HG03175 (cell line): ENCODE measurements at regions not wholly inside any gene's neighbourhood (a gene's known extent, or its start where the extent isn't known, plus 50 kb on each side); places are given as distances from the start of the nearest gene placed in this dataset.
A peak's percentile ranks its signal among the peaks of the same experiment; 100 is the strongest.
"Not testable (repeated sequence)": the region's sequence is repeated elsewhere in the genome, so short reads cannot be mapped to it uniquely, and the experiment has no call there.

Experiments used
- ATAC-seq: cut with Tn5 transposase; IDR thresholded peaks from one replicate; pipeline ENCODE4 v1.9.1; 2021; ENCODE audit warnings: mild to moderate bottlenecking, moderate library complexity; ENCODE audit not compliant: unreplicated experiment

DNA sequence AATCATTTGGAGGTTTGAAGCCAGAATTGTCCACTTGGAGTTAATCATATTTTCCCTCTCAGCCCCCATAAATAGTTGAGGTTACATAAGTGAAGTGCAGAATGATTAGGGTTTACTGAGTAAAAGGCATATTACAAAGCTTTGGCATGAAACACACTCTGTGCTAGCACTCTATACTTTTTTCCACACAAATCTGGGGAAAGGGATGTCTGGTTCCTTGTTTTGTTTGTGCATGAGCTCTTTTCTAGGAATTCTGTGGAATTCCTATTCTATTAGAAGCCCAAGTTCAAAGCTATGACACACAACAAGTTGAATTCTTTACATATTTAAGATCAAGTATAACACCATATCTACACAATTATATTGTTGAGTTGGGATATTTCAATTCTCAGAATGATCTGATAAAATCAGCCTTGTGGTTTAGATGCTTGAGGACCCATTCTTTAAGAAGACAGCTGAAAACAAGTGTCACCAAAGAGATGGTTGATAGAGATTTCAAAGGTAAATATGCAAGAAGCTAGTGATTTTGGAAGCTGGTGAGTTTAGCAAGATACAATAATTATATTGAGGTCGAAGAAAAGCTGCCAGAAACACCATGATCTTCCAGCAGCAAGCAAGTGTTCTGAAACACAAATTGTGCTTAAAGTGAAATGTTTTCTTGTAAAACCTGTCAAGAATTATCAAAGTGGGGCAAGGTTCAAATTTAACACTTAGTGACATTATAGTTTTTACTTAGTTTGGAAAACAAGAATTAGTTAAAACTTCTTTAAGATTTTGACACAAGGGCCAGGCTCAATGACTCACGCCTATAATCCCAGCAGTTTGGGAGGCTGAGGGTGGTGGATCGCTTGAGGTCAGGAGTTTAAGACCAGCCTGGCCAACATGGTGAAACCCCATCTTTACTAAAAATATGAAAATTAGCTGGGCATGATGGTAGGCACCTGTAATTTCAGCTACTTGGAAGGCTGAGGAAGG is 122.6 kb downstream of the INHBA start:
- no peak for ATAC-seq

GRCh38 chr7:41578700-41579099 is 124.2 kb downstream of the INHBA start:
- no peak for ATAC-seq

- no peak for ATAC-seq
These were observed 126.7 kb downstream of the INHBA start for GRCh38 chr7:41576166-41576565.

DNA sequence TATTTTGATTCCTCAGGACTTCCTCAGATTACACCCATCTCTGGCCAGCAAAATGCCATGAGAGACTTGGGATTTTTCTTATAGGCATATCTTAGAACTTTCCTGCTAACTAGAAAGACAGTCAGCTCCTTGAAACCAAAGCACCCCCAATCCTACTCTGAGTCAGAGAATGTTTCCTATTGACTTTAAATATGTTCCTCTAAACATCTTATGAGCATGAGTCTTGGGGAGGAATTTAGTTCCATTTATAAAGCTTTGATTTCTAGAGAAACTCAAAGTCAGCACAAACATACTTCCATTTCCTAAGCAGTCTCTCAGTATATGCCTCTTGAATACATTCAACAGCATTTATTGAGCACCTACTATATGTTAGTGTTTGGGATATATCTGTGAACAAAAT is 128.5 kb downstream of the INHBA start:
- no peak for ATAC-seq

DNA sequence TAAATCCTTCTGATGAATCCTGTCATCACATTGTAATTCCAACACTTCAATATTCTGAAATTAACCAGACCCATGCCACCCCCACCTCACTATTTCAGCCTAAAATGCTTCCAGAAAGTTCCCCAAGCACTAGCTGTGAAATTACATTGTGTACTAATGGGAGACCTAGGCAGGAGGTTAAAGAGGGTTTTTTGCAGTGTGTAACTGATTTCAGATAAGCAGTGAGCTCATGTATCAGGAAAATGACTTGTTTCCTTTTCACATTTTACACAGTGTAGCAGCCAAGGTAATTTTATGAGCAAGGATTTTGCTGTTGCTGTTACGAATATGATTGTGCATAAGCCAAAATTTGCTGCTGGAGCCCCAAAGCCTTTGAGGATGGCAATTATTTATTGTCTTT is 129.0 kb downstream of the INHBA start:
- no peak for ATAC-seq

DNA sequence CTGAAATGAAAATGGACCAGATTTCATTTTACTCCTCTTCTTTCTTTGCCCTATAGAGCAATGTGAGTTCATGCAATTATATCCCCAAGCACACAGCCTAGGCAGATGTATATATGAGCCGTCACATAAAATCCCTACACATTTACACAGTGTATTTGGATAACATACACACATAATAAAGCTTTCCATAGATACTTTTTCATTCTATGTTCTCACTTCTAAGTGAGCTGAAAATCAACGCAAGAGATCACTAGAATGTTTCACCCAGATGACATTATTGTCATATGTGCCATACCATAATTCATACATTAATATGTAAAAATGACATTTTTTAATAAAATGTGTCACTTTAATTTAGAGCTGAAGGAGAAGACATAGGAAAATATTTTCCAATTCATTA is 129.4 kb downstream of the INHBA start:
- ATAC-seq: no peak

GRCh38 chr7:41573015-41573414 is 129.9 kb downstream of the INHBA start:
- ATAC-seq: no peak

DNA sequence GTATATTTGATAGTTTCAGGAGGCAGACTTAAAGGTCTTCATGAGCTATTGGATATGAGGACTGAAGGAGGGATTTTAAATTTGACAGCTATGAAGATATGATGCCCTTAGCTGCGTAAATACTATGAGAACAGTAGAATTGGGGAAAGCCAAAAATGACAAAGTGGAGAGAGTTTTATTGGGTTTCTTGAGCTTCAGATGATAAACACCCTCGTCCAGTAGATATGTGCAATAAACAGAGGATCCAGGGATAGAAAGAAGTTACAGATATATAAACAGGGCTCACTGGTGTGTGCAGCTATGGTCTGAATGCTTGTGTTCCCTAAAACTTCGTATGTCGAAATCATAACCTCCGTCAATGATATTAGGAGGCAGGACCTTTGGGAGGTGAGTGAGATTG is 131.3 kb downstream of the INHBA start:
- no peak for ATAC-seq

- no peak for ATAC-seq
These were observed 132.1 kb downstream of the INHBA start for GRCh38 chr7:41570766-41571165.

- peak; percentile 78 for ATAC-seq
These were observed 134.8 kb downstream of the INHBA start for GRCh38 chr7:41568135-41568534.

GRCh38 chr7:41567731-41568114 is 135.2 kb downstream of the INHBA start:
- no peak for ATAC-seq

DNA sequence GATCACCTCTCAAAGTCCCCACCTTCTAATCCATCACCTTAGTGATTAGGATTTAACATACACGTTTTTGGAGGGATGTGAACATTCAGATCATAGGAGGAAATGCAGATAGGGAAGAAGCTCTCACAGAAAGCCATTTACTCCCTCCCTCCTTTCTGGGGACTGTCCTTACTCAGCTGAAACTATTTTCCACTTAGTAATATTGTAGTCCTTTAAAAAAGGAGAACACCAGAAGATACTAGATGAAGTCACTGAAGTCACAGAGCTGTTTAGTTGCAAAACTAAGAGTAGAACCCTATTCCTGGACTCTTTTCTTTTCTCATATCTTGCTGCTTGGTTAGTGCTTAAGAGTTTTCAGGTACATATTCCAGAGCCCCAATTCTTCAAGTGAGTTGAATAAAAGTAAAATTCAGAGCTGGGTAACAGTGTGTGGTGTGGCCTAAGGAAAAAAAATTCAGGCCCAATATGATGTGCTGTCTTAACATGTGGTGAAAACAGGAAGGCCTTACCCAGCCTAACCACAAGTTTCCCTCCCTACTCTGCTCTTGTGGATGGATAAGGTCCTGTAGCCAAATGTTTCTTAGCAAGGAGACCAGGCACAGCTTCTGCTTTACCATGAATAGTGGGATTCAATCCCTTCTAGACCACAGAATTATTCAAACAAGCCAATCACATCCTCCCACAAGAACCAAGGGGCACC is 135.7 kb downstream of the INHBA start:
- no peak for ATAC-seq

GRCh38 chr7:41566581-41566980 is 136.3 kb downstream of the INHBA start:
- no peak for ATAC-seq

DNA sequence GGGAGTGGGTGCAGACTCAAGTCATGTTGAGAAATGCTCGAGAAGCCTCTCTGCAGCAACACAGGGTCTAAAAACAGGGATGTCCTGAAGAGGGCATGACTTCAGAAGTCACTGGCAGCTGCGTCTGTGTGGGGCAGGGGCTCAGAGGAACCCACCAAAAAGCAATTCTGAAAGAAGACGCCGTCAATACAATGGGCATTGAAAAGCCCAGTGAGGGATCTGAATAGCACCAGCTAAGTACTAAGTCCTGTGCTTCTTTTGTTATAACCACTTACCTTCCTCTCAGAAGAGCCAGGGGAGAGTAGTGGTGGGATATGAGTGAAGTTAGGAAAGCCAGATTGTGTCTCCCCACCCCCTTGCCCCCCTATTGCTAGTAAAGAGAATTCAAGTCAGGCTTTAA is 137.2 kb downstream of the INHBA start:
- ATAC-seq: no peak

- ATAC-seq: no peak
These were observed 143.5 kb downstream of the INHBA start for GRCh38 chr7:41559426-41559825.

DNA sequence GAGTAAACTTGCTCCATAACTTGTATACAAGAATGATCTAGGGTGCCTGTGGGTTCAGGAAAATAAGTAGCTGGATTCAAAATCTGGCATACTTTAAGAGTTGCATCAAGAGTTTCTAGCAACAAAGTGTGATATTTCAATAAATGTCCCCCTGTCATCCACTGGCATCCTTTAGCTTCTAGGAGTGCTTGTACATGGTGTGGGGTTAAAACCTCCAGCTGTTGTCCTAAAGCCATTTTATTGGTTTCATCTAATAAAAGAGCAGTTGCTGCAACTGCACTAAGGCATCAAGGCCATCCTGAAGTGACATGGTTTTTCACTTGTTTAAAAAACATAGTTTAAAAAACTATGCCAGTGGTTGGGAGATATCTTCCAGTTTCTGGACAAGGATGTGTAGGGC is 148.4 kb downstream of the INHBA start:
- ATAC-seq: no peak

- not testable (repeated sequence) for ATAC-seq
These were observed 152.8 kb downstream of the INHBA start for GRCh38 chr7:41550046-41550445.

DNA sequence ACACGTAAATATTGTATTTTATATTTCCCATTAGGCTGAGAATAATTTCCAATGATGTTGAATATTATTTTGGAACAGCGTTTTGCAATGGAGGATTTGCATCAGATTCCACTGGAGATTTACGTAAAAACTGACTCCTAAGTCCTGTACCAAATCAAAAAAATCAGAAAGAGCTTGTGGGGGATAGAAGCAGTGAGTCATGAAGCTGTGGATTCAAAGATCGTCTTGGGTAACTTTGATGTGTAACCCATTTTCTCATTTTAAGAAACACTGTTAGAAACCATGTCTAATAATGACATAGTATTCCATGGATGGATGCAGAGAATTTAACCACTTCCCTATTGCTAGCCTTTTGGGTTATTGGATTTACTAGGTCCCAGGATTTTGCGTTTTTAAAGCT is 158.6 kb downstream of the INHBA start:
- ATAC-seq: no peak

- no peak for ATAC-seq
These were observed 162.3 kb downstream of the INHBA start for GRCh38 chr7:41540601-41541000.

DNA sequence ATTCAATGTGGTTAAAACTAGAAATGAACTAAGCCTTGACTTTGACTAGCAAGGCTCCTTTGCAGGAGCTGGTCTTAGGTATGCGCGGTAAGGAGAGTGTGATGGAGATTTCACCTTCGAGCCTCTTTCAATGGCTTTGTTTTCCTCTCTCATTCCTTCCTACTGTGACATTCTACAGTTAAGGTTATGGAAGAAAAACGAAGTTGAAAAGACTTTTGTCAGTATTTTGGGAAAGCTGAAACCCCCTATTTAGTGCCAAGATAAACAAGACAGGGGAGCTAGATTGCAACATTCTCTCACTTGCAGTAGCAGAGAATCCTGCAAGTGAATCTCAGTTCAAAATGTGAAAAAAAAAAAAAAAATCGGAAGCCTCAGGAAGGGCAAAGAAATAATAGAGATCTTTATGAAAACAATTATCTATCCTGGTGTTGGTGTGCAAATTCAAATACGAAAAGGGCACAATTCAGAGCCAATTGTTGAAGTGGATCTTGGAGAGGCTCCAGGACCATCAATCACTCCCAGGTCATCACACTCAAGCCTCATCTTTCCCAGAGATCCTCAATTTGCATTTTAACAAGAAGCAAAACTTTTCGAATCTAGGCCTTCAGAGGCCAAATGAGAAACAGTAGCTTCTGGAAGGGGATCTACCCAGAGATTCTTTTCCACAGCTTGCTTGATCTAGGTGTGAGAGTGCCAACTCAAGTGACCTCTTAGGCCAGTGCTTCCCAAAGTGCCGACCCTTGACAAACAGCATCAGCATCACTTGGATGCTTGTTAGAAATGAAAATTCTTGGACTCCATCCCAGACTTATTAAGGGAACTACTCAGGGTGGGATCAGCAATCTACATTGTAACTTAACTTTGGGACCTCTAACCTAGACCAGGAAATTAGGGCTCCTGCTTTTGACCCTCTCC is 163.8 kb downstream of the INHBA start:
- ATAC-seq: no peak
